GM18519 (cell line): ENCODE measurements at regions not wholly inside any gene's neighbourhood (a gene's known extent, or its start where the extent isn't known, plus 50 kb on each side); places are given as distances from the start of the nearest gene placed in this dataset.
"Not testable (repeated sequence)": the region's sequence is repeated elsewhere in the genome, so short reads cannot be mapped to it uniquely, and the experiment has no call there.

Experiments
- ATAC-seq: cut with Tn5 transposase; IDR thresholded peaks from one replicate; pipeline ENCODE4 v1.9.1; 2021; ENCODE audit warnings: mild to moderate bottlenecking, moderate library complexity; ENCODE audit not compliant: unreplicated experiment, low FRiP score

GRCh38 chr17:74119965-74120364 is 83.5 kb upstream of the RPL38 start:
- ATAC-seq, result no peak

- ATAC-seq, result no peak
Observed at GRCh38 chr17:74123350-74123749, 80.1 kb upstream of the RPL38 start.

DNA sequence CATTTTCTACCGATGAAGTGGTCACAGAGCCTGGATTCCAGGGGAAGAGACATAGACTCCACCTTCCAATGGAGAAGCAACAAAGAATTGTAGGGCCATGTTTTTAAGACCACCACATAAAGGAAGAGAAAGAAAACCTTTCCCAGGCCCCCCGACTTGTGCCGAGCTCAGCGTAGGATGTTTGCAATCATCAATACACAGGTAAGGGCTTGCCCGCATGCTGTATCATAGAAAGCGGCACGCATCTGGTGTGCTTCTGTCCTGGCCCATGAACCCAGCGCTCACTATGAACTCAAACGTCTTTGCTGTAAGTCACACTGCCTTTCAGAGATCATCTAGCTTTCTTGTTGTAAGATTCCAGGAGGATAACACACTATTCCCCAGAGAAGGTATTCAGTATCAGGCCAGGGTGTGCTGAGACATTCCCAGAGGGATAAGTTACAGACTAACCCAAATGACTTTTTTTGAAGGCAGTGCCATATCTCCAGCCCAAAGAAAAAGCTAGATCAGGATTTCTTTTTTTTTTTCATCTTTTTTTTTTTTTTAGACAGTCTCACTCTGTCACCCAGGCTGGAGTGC is 79.5 kb upstream of the RPL38 start:
- ATAC-seq, result no peak

- ATAC-seq, result no peak
Observed at GRCh38 chr17:74125156-74125555, 78.3 kb upstream of the RPL38 start.

DNA sequence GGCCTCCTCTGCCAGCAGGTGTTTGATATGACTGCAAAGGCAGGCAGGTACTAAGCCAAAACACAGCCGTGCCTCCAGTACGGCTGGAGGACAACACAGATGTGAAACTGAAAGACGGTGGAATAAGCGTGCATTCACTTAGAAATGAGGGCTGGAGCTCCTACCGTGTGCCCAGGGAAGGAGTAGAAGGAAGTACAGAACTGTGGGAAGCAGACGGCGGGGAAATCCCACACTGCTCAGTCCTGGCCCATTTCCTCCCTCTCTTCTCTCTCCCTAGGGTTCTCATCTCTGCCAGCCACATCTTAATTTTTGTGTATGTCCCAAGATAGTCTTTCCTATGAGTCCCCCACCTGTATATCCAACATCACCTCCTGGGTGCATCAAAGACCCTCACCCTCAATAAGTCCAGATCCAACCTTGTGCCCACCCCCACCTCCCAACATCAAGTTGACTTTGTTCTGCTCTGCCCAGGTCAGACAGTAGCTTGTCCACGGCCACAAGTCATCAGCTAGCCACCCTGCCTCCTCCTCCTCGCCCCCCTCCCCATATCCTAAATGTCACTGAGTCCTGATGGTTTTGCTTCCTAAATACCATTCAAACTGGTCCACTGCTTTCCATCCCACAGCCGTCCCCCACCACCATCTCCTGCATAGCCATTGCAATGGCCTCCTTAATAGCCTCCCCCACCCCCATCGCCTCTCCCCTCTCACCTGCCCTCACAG is 77.1 kb upstream of the RPL38 start:
- no peak for ATAC-seq

- no peak for ATAC-seq
Observed at GRCh38 chr17:74126959-74127358, 76.5 kb upstream of the RPL38 start.

- ATAC-seq, result no peak
Observed at GRCh38 chr17:74128456-74129211, 74.8 kb upstream of the RPL38 start.

- ATAC-seq, result not testable (repeated sequence)
Observed at GRCh38 chr17:74129800-74130199, 73.7 kb upstream of the RPL38 start.

DNA sequence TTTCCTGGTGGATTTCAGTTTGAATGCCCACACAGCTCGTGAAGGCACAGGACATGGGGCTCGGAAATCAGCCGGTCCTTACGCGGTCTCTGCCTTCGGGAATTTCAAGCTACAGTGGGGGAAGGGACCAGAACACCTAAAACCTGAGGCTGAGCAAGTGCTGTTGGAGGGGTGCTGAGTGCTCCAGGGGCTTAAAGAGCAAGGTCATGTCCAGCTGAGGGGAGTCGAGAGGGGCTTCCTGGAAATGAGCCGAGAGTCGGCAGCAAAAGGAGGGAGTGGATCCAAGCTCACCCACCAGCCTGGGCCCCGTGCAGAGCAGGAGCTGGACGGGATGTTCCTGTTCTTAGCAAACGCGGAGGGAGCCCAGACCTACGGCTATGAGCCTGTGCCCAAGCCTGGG is 73.2 kb upstream of the RPL38 start:
- ATAC-seq, result no peak

GRCh38 chr17:74130841-74131240 is 72.6 kb upstream of the RPL38 start:
- no peak for ATAC-seq

DNA sequence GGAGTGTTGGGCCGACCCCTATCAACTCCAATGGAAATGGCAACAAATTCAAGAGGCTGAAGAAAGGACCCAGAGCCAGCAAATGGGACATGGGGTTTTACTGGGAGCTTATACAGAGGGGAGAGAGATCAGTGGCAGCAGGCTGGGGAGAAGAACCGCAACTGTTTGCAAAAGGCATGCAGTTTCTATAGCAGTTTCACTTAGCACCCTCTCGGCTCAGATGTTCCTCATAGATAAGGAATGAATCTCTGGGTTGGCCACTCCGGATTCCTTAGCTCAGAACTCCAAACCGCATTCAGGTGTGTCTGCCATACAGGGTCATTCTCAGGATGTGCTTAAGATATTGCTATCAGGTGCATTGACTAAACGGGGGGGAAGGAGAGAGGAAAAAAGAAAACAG is 71.1 kb upstream of the RPL38 start:
- no peak for ATAC-seq

DNA sequence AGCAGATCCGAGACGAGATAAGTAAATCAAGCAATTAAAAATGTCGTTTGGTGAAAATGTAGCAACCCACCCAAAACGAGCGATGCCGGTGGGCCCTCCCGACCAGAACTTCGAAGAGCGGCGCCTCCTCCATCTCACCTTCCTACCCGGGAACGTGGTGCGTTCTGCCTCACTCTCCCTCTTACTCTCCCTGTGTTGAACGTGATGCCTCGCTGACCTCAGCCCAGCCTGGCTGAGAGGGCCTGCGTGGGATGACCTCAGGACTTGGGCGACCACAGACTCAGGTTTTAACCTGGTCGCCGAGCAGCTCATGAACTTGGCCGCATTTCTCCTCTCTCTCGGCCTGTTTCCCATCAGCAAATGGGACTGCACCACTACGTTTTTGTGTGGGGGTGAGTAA is 69.7 kb upstream of the RPL38 start:
- ATAC-seq, result no peak

DNA sequence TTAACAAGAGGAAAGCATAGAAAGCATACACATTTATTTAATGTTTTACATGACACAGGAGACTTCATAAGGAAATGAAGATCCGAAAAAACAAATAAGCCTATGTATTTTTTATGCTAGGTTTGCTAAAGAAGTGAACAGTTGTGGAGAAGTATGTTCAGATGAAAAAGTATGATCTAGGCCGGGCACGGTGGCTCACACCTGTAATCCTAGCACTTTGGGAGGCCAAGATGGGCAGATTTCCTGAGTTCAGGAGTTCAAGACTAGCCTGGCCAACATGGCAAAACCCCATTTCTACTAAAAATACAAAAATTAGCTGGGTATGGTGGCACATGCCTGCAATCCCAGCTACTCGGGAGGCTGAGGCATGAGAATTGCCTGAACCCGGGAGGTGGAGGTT is 69.2 kb upstream of the RPL38 start:
- ATAC-seq, result not testable (repeated sequence)

DNA sequence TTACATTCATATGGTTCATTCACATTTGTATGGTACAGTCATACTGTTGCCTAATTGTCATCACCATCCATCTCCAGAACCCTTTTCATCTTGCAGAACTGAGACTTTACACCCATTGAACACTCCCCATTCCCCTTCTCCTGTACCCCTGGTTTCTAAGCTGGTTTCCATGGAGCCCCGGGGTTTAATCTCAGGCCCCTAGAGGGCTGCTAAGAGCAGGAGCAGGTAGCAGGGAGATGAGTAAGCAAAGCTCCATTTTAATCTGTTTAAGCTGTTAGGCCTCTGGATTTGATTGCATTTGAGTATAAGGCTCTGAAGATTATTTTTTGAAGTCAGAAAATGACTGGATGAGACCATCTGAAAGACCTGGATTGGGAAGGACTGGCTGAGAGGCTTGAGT is 68.5 kb upstream of the RPL38 start:
- ATAC-seq, result no peak

GRCh38 chr17:74135391-74136167 is 67.9 kb upstream of the RPL38 start:
- no peak for ATAC-seq

DNA sequence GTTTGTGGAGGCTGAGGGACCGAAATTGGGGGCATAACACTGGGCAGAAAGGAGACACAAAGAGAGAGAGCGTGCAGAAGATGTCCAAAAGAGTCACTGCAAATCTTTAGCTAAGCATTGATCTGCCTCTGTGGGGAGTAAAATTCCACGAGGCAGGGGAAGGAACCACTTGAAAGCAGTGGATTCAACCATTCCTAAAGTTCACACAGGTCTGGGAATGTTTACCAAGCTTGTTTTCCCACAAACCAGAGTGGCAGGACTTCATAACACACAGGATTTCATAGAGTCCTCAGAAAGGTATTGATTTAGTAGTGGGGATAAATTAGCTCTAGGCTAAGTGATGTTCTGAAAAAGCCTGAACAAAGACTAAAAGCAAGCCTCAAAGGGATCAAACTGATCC is 66.1 kb upstream of the RPL38 start:
- ATAC-seq, result no peak

DNA sequence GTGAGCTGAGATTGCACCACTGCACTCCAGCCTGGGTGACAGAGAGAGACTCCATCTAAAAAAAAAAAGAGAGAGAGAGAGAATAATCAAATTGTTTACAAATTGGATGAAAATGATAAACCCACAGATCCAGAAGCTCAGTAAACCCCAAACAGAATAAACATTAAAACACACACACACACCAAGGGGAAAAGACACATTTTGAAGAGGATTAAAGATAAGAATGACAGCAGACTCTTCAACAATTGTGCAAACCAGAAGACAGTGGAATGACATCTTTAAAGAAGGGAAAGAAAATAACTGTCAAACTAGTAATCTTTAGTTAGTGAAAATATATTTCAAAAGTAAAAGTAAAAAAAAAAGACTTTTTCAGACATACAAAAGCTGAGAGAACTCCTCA is 64.4 kb upstream of the RPL38 start:
- ATAC-seq, result no peak

DNA sequence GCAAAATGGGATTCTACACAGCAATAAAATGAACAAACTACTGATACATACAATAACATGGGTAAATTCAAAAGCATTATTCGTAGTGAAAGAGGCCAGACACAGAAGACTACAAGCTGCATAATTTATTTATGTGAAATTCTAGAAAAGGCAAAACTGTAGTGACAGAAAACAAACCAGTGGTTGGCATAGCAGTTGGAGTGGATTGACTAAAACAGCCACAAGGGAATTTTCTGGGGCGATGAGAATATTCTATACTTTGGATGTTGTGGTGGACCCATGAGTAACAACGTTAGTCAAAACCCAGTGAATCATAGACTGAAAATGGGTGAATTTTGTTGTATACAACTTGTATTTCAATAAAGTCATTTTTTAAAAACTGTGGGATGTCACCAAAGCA is 63.2 kb upstream of the RPL38 start:
- ATAC-seq, result no peak

DNA sequence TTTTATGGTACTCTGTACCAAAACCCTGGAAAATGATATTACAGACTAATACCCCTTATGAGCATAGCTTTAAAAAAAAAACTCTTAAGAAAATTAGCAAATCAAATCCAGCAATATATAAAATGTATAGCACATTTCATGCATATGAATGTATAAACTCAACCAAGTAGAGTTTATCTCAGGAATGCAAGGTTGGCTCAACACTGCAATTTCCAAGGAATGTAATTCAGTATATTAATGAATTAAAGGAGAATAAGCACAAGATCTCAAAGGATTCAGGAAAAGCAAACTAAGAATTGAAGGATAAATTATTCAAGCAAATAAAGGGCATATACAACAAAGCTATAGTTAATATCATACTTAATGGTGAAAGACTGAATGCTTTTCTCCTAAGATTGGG is 61.9 kb upstream of the RPL38 start:
- no peak for ATAC-seq

GRCh38 chr17:74143318-74143717 is 60.2 kb upstream of the RPL38 start:
- not testable (repeated sequence) for ATAC-seq

GRCh38 chr17:74145756-74146155 is 57.7 kb upstream of the RPL38 start:
- ATAC-seq, result no peak
